ENCODE measurements at regions not wholly inside any gene's neighbourhood (a gene's known extent, or its start where the extent isn't known, plus 50 kb on each side); places are given as distances from the start of the nearest gene placed in this dataset.

- FAIRE-seq (no peak), DNase-seq (ENCODE audit: low spot score) (no peak), ATAC-seq (no peak)
- Histone ChIP-seq H3K4me2 (ENCODE audit: low read depth, low read length) (no peak overlapping the region), H4K20me1 (ENCODE audit: insufficient read depth, low read length) (no peaks in the 10 kb centered on the region), H3K36me3 (replicated peaks in 1 of 2; ENCODE audit: control insufficient read depth in 1 of 2, insufficient read depth in 2 of 2, low read length in 2 of 2) (no peaks in the 10 kb centered on the region; a peak in 1 of 5 replicates), H2AFZ (ENCODE audit: low read length) (no peak overlapping the region), H3K79me2 (ENCODE audit: insufficient read depth, low read length) (no peaks in the 10 kb centered on the region), H3K27me3 (ENCODE audit: control insufficient read depth in 1 of 2, insufficient read depth in 2 of 2, low read length in 2 of 2) (peaks cover 0 to 8% of the 10 kb centered on the region in 2 experiments; a peak in 2 of 5 replicates), H3K9ac (ENCODE audit: insufficient read depth, low read depth, low read length) (no peak overlapping the region), H3K9me3 (ENCODE audit: low read length) (no peaks in the 10 kb centered on the region), H3K4me3 (replicated peaks in 1 of 3; ENCODE audit: insufficient read depth in 1 of 3, low read depth in 2 of 3, low read length in 3 of 3) (no peak overlapping the region), H3K27ac (ENCODE audit: extremely low read length, insufficient read depth, low read length) (no peak overlapping the region), H3K4me1 (ENCODE audit: insufficient read depth, low read length) (peaks cover 51% of the 10 kb centered on the region)
- whole genome bisulfite sequencing (ENCODE audit: low lambda C conversion rate) = 61% methylated on average over 13 of the region's 20 CpGs
- BruUV-seq (replicated peaks) = no TSS peak
- ChIA-PET POLR2A (no interaction called here), CTCF (ENCODE audit: low intra/inter-chr PET ratio, low total read pairs) (no interaction called here)
- TF ChIP-seq ZSCAN20 (CRISPR knock-in tag; IDR thresholded peaks at IDR 0.05; ENCODE audit: borderline replicate concordance) (no peak), HOMEZ (CRISPR knock-in tag; IDR thresholded peaks at IDR 0.05; ENCODE audit: low read depth) (no peak), ZNF616 (CRISPR knock-in tag; IDR thresholded peaks at IDR 0.05; ENCODE audit: low read depth) (no peak), ESRRA (CRISPR knock-in tag; IDR thresholded peaks at IDR 0.05; ENCODE audit: low read depth) (no peak), PATZ1 (CRISPR knock-in tag; IDR thresholded peaks at IDR 0.05) (no peak), ZNF549 (CRISPR knock-in tag; IDR thresholded peaks at IDR 0.05) (no peak), SRSF4 (IDR thresholded peaks at IDR 0.05; ENCODE audit: low read depth, low read length, poor library complexity, severe bottlenecking) (no peak), HIVEP1 (CRISPR knock-in tag; IDR thresholded peaks at IDR 0.05) (no peak), ZNF501 (CRISPR knock-in tag; IDR thresholded peaks at IDR 0.05) (no peak), GLI4 (CRISPR knock-in tag; IDR thresholded peaks at IDR 0.05; ENCODE audit: borderline replicate concordance) (no peak), ZNF839 (CRISPR knock-in tag; IDR thresholded peaks at IDR 0.05; ENCODE audit: borderline replicate concordance) (no peak), NR2F2 (IDR thresholded peaks at IDR 0.05; ENCODE audit: borderline replicate concordance, low read depth) (no peak), MIER2 (CRISPR knock-in tag; IDR thresholded peaks at IDR 0.05) (no peak), JDP2 (CRISPR knock-in tag; IDR thresholded peaks at IDR 0.05; ENCODE audit: borderline replicate concordance) (no peak)
- in situ Hi-C loops (cut with HindIII; ENCODE audit: extremely low pct_ligation_motif_present, low pct_unique_long_range_greater_than_20kb) = no loop called here
- intact Hi-C loops (cut with micrococcal nuclease; ENCODE audit: unreplicated experiment) = loop anchor here (5.0 to 10.0 kb wide), 2 partner anchors 50 to 87 kb away; no protein-coding TSS in a partner anchor
These were observed 92.1 kb downstream of the NPIPB11 start for GRCh38 chr16:29314292-29314934.

All from HepG2 (cell line).